DND-41 (cell line): ENCODE measurements at regions not wholly inside any gene's neighbourhood (a gene's known extent, or its start where the extent isn't known, plus 50 kb on each side); places are given as distances from the start of the nearest gene placed in this dataset.

ENCODE experiments used
- EZH2 ChIP-seq: IDR thresholded peaks from 3 replicates; pipeline ENCODE4 v1.6.1; 2012; ENCODE audit warnings: borderline replicate concordance, low read depth, mild to moderate bottlenecking, moderate library complexity, low read length, inconsistent platforms; ENCODE audit not compliant: severe bottlenecking
- TF ChIP-seq, protein P1 (sequence below): IDR thresholded peaks from 2 replicates; pipeline ENCODE4 v1.5.1; 2012; ENCODE audit warnings: borderline replicate concordance, low read length, moderate library complexity, mild to moderate bottlenecking; ENCODE audit not compliant: poor library complexity, severe bottlenecking; ENCODE audit errors: extremely low read depth

- TF ChIP-seq, protein P1, sequence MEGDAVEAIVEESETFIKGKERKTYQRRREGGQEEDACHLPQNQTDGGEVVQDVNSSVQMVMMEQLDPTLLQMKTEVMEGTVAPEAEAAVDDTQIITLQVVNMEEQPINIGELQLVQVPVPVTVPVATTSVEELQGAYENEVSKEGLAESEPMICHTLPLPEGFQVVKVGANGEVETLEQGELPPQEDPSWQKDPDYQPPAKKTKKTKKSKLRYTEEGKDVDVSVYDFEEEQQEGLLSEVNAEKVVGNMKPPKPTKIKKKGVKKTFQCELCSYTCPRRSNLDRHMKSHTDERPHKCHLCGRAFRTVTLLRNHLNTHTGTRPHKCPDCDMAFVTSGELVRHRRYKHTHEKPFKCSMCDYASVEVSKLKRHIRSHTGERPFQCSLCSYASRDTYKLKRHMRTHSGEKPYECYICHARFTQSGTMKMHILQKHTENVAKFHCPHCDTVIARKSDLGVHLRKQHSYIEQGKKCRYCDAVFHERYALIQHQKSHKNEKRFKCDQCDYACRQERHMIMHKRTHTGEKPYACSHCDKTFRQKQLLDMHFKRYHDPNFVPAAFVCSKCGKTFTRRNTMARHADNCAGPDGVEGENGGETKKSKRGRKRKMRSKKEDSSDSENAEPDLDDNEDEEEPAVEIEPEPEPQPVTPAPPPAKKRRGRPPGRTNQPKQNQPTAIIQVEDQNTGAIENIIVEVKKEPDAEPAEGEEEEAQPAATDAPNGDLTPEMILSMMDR, result no peak
- no peak for TF ChIP-seq EZH2
Observed at GRCh38 chr7:19963695-19964094, 190.3 kb upstream of the TMEM196 start.
